ENCODE measurements at regions not wholly inside any gene's neighbourhood (a gene's known extent, or its start where the extent isn't known, plus 50 kb on each side); places are given as distances from the start of the nearest gene placed in this dataset.
"Not testable (repeated sequence)": the region's sequence is repeated elsewhere in the genome, so short reads cannot be mapped to it uniquely, and the experiment has no call there.

- no peak for DNase-seq
- ATAC-seq, result no peak
These were observed 2208.1 kb upstream of the WWC1 start for GRCh38 chr5:166083183-166083959.

DNA sequence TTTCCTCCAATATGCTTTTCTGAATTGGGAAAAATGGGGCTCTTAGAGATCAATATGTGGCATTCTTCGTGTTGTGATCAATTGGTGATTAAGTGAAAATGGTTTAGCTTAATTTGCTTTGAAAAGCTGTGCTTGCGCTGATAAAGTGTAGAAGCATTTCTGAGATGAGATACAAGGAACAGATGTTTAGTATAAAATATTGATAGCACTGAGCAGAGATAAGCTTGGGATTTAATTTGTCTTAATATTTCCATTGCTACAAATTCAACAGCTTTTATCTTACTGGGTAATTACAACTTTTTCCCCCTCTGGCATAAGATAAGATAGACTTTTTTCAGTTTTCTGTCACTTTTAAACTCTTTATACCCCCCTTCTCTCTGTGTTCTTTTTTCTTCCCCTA, 2204.9 kb upstream of the WWC1 start:
- ATAC-seq, result no peak

DNA sequence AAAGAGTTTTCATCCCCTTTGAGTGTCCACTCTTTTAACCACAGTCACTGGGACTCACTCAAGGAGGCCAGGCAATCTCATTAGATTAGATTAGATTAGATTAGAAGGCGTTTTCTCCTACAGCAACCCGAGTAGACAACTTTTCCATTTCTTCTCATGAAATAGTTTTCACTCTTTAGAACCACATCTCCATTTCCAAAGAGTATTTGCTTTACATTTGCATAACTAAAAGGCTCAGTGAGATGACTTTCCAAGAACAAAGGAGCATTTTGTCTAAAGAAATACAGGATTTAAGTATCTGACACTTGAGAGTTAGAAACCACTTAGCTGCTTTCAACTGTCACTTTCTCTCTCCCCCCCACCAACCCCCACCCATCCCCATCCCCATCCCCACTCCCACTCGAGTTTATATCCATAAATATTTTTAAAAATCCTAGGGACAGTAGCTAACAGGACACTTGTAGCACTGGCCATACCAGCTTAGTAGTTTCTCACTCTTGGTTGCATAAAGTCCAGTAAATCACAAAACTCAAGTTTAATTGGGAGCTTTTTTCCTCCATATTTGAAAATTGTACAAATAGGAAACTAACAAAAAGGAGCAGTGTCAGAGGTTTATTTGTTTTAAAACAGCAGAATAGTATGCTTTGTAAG, 2202.9 kb upstream of the WWC1 start:
- no peak for DNase-seq
- ATAC-seq, result no peak

More for the DNA sequence above, 2204.9 kb upstream of the WWC1 start:
- no peak for DNase-seq

- ATAC-seq (no peak), DNase-seq (no peak)
These were observed 2199.5 kb upstream of the WWC1 start for GRCh38 chr5:166091931-166092330.

DNA sequence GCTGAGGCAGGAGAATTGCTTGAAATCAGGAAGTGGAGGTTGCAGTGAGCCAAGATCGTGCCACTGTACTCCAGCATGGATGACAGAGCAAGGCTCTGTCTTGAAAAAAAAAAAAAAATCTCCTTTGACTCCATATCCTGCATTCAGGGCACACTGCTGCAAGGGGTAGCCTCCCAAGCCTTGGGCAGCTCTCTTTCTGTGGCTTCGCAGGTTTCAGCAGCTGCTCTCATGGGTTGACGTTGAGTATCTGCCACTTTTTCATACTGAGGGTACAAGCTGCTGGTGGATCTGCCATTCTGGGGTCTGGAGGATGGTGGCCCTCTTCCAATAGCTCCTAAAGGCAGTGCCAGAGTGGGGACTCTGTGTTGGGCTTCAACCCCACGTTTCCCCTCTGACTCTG, 2198.1 kb upstream of the WWC1 start:
- no peak for ATAC-seq
- no peak for DNase-seq

- no peak for DNase-seq
- no peak for ATAC-seq
These were observed 2188.5 kb upstream of the WWC1 start for GRCh38 chr5:166102947-166103346.

GRCh38 chr5:166111021-166111420, 2180.4 kb upstream of the WWC1 start:
- no peak for DNase-seq

GRCh38 chr5:166117072-166118066, 2174.1 kb upstream of the WWC1 start:
- DNase-seq, result no peak

More at GRCh38 chr5:166111021-166111420, 2180.4 kb upstream of the WWC1 start:
- ATAC-seq, result no peak

GRCh38 chr5:166119506-166119905, 2171.9 kb upstream of the WWC1 start:
- ATAC-seq, result no peak
- no peak for DNase-seq

More at GRCh38 chr5:166117072-166118066, 2174.1 kb upstream of the WWC1 start:
- no peak for ATAC-seq

- DNase-seq, result no peak
- ATAC-seq, result no peak
These were observed 2167.7 kb upstream of the WWC1 start for GRCh38 chr5:166123717-166124116.

DNA sequence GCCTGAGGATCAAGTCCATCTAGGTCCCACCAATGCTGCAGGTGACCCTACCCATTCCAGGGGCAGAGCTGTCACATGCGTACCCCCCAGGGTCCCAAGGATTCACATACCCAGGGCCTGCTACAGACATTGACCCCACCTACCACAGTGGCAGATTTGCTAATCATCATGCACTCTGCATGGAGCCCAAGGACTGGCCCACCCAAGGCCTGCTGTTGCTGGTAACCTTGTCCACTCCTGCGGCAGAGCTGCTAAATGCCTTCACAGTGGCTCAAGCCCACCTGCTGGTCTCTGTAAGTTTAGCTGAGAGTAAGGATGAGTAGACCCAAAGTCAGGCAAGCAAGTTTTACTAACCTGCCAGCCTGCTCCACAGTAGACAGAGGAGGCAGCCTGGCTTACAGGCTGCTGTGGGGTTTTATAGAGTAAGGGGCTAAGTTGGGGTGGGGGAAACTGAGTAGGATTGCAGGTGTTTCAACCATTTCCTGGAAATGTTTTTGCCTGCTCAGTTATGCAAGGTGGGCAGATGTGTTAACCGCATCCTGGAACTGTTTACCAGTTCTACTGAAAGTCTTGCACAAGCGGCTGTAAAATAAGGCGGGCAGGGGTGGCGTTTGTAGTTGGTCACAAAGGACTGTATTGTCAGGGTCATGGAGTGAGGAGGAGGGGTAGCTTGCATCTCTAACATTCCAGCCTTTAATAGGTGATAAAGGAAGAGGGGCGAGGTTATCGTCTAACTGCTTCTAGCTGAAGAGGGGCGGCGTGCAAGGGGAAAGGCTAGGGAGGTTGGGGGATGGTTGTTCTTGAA, 2163.5 kb upstream of the WWC1 start:
- no peak for ATAC-seq
- no peak for DNase-seq

GRCh38 chr5:166145107-166145506, 2146.3 kb upstream of the WWC1 start:
- DNase-seq, ATAC-seq: not testable (repeated sequence)

DNA sequence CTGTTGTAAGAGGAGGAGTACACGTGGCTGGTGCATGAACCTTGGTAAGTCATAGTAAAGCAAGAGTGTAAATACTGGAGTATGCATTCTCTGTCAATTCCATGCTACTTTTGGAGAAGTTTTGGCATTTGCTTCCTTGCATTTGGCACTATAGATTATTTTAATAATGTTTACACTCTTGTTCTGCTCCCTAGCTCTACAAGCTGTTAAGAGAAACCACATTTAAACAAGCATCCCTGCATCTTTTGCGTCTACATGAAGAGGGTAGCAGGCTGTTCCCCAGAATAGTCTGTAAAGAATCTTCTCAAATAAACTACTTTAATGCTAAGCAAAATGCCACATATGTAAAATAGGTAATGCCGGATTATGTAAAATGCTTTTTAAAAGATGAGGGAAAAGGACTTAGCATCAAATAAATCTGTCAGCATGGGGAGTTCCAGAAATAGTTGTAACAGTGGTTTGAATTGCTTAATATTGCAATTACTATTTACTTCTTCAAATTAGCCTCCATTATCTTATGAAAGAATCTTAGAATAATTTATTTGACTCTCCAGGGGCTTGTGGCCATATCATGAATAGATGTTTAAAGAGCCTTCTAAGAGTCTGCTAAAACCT, 2127.3 kb upstream of the WWC1 start:
- ATAC-seq (no peak), DNase-seq (no peak)

DNA sequence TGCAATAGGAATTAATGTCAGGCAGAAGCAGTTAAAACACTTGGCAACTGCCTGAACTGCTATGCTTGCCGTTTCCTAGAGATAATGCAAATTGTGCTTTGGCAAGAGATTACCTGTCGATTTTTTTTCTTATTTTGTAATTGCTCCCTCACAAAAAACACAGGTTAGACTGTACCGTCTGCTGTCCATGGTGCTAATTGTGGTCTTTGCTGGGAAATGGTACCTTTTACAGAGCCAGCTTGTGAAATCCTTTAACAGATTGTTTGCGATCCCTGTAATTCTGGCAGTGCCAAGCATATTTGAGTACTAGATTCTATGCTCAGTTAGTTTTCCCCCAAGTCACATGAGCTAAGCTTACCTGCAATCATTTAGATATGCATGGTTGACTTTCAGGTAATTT, 2125.8 kb upstream of the WWC1 start:
- ATAC-seq, result no peak

DNA sequence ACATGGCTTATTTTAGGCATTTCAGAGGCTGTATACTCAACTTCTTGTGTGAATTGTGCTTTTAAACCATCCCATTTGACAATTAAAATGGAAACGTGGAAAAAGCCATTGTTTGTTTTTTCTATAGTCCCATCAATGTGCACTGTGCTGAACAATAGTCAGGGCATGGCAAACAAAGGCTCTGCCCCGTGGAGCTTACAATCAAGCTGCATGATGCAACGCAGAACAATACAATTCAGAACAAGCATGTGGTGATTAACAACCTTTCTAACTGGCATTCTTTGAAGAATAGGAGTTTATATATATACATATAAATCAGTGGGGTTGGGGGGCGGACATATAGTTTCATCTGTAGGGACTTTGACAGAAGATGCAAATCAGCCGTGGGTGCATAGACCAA, 2125.4 kb upstream of the WWC1 start:
- DNase-seq, result no peak
- no peak for ATAC-seq

More for the DNA sequence above, 2125.8 kb upstream of the WWC1 start:
- DNase-seq, result no peak

DNA sequence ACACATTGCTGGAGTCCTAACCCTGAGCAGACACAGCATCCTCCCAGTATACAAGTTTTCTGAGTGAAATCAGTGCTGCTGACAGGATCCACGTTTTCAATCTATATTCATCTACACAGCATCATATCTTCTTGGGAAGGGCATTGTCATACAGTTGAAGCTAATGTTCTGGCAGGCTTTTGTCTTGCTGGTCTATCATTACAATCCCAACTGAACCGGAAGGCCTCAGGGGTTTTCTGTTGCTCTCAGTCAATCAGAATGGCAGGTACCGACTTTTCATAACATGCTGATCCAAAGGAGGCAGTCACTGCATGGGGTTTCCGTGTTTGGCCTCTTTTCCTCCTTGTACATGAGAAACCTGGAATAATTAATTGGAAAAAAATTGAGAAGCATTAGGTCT, 2118.8 kb upstream of the WWC1 start:
- DNase-seq (no peak), ATAC-seq (no peak)

- DNase-seq, result no peak
- no peak for ATAC-seq
These were observed 2112.9 kb upstream of the WWC1 start for GRCh38 chr5:166178411-166179080.

DNA sequence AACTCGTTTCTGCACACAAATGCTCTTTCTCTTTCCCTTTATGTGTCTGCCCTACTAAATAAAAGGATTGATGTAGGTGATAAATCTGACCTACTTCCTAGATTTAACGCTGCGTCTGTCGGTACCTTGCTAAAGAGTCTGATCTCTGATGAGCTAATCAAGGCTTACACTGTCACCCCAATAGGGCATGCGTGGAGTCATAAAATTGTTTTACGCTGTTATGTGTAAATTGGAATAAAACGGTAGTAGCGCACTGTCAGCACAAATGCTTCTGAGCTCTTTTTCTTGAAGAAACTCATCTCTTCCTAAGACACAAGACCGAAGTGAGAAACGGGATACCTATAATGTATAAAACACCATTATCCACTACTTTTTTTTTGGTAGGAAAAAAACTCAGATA, 2106.3 kb upstream of the WWC1 start:
- DNase-seq (no peak), ATAC-seq (no peak)

- DNase-seq (no peak), ATAC-seq (no peak)
These were observed 2102.7 kb upstream of the WWC1 start for GRCh38 chr5:166188501-166189325.

DNA sequence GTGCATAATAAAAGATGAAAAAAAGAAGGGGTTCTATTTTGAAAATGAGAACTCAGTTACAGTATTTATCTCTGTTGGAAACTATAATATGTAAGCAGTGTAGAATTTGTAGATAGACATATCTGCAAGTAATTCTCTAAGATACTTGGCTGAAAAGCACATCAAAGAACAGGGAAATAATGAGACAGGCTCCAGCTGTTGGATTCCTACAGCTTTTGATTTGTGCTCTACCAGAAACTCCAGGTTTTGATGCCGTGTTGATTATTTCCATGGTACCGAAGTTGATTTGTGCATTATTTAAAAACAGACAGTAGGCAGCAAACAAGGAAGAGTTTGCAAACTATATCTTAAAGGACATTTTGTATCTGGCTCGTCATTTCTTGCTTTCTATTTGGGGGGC, 2098.7 kb upstream of the WWC1 start:
- DNase-seq (no peak), ATAC-seq (no peak)
